Ascending aorta (tissue), 2 donors: ENCODE measurements at regions not wholly inside any gene's neighbourhood (a gene's known extent, or its start where the extent isn't known, plus 50 kb on each side); places are given as distances from the start of the nearest gene placed in this dataset.
"Not testable (repeated sequence)": the region's sequence is repeated elsewhere in the genome, so short reads cannot be mapped to it uniquely, and the experiment has no call there.

Source experiments
- DNase-seq, 2 donors: peaks; one replicate each; pipeline ENCODE4 v3.0.0-alpha.2; 2019; ENCODE audit warnings: low spot score in 2 of 2
- H3K27ac ChIP-seq, 2 donors: fragments of 200-600 bp; sonication (generic); one replicate each; pipeline ENCODE4 v1.5.1; 2016 to 2017; ENCODE audit warnings: mild to moderate bottlenecking in 1 of 2
- H3K27me3 ChIP-seq: fragments of 200-600 bp; sonication (generic); one replicate; pipeline ENCODE4 v1.5.1; 2017
- H3K36me3 ChIP-seq, 2 donors: fragments of 200-600 bp; sonication (generic); one replicate each; pipeline ENCODE4 v1.5.1; 2016
- H3K4me1 ChIP-seq, 2 donors: fragments of 200-600 bp; sonication (generic); one replicate each; pipeline ENCODE4 v1.5.1; 2016 to 2017; ENCODE audit warnings: mild to moderate bottlenecking in 1 of 2
- H3K4me3 ChIP-seq, 2 donors: fragments of 200-600 bp; sonication (generic); one replicate each; pipeline ENCODE4 v1.5.1; 2016 to 2017; ENCODE audit warnings: mild to moderate bottlenecking in 1 of 2
- H3K9me3 ChIP-seq, 2 donors: fragments of 200-600 bp; sonication (generic); one replicate each; pipeline ENCODE4 v1.5.1; 2016
- CTCF ChIP-seq, 3 experiments: fragments of 200-600 bp in 2 of 3; fragments of 450-650 bp in 1 of 3; sonication (generic) in 2 of 3; IDR thresholded peaks; one replicate each; pipeline ENCODE4 v1.5.1; 2016 to 2019; ENCODE audit warnings: antibody characterized with exemption in 3 of 3, mild to moderate bottlenecking in 1 of 3, moderate library complexity in 1 of 3
- intact Hi-C: fragments of 100-400 bp; cut with DNase I; formaldehyde crosslinking; loops from one replicate; pipeline ENCODE4 v1.15.1; 2023

GRCh38 chrX:16357902-16358301 is 190.6 kb downstream of the MAGEB17 start:
- Histone ChIP-seq H3K27me3 (no peaks in the 10 kb centered on the region), H3K4me3 (no peak overlapping the region), H3K4me1 (no peaks in the 10 kb centered on the region), H3K36me3 (no peaks in the 10 kb centered on the region), H3K9me3 (no peaks in the 10 kb centered on the region), H3K27ac (no peak overlapping the region)
- no peak for DNase-seq
- no peak for TF ChIP-seq CTCF (IDR thresholded peaks at IDR 0.05)
- intact Hi-C loops: no loop called here

- H3K27me3 ChIP-seq, H3K4me3 ChIP-seq, H3K27ac ChIP-seq, H3K36me3 ChIP-seq, H3K9me3 ChIP-seq, H3K4me1 ChIP-seq, intact Hi-C loops, DNase-seq: not testable (repeated sequence)
Observed at GRCh38 chrX:16360056-16360455, 192.8 kb downstream of the MAGEB17 start.

GRCh38 chrX:16368696-16369095 is 201.4 kb downstream of the MAGEB17 start:
- no peak for DNase-seq
- H3K36me3 ChIP-seq: no peaks in the 10 kb centered on the region
- no peak overlapping the region for H3K4me3 ChIP-seq
- TF ChIP-seq CTCF (IDR thresholded peaks at IDR 0.05): no peak
- H3K27me3 ChIP-seq: no peaks in the 10 kb centered on the region
- intact Hi-C loops: no loop called here
- no peaks in the 10 kb centered on the region for H3K9me3 ChIP-seq
- H3K4me1 ChIP-seq: no peaks in the 10 kb centered on the region
- H3K27ac ChIP-seq: no peak overlapping the region

- no peak for DNase-seq
- Histone ChIP-seq H3K36me3 (no peaks in the 10 kb centered on the region), H3K27ac (no peak overlapping the region), H3K4me3 (no peak overlapping the region), H3K4me1 (no peaks in the 10 kb centered on the region), H3K9me3 (no peaks in the 10 kb centered on the region), H3K27me3 (no peaks in the 10 kb centered on the region)
- TF ChIP-seq CTCF (IDR thresholded peaks at IDR 0.05): no peak
- intact Hi-C loops: no loop called here
Observed at GRCh38 chrX:16376056-16376455, 208.8 kb downstream of the MAGEB17 start.

GRCh38 chrX:16386126-16386525 is 218.8 kb downstream of the MAGEB17 start:
- Histone ChIP-seq H3K27ac (no peak overlapping the region), H3K9me3 (no peaks in the 10 kb centered on the region), H3K4me1 (no peaks in the 10 kb centered on the region), H3K36me3 (no peaks in the 10 kb centered on the region), H3K4me3 (no peak overlapping the region), H3K27me3 (no peaks in the 10 kb centered on the region)
- no peak for DNase-seq
- no peak for TF ChIP-seq CTCF (IDR thresholded peaks at IDR 0.05)
- intact Hi-C loops: no loop called here

GRCh38 chrX:16392597-16392996 is 225.3 kb downstream of the MAGEB17 start:
- Histone ChIP-seq H3K27me3 (no peaks in the 10 kb centered on the region), H3K36me3 (no peaks in the 10 kb centered on the region), H3K4me1 (no peaks in the 10 kb centered on the region), H3K4me3 (no peak overlapping the region), H3K27ac (no peak overlapping the region), H3K9me3 (no peaks in the 10 kb centered on the region)
- no peak for DNase-seq
- no peak for TF ChIP-seq CTCF (IDR thresholded peaks at IDR 0.05)
- intact Hi-C loops: no loop called here
